ENCODE measurements at regions not wholly inside any gene's neighbourhood (a gene's known extent, or its start where the extent isn't known, plus 50 kb on each side); places are given as distances from the start of the nearest gene placed in this dataset.

- no peak overlapping the region for H3K4me3 ChIP-seq (ENCODE audit: low read depth, low read length)
- TF ChIP-seq, protein P1, sequence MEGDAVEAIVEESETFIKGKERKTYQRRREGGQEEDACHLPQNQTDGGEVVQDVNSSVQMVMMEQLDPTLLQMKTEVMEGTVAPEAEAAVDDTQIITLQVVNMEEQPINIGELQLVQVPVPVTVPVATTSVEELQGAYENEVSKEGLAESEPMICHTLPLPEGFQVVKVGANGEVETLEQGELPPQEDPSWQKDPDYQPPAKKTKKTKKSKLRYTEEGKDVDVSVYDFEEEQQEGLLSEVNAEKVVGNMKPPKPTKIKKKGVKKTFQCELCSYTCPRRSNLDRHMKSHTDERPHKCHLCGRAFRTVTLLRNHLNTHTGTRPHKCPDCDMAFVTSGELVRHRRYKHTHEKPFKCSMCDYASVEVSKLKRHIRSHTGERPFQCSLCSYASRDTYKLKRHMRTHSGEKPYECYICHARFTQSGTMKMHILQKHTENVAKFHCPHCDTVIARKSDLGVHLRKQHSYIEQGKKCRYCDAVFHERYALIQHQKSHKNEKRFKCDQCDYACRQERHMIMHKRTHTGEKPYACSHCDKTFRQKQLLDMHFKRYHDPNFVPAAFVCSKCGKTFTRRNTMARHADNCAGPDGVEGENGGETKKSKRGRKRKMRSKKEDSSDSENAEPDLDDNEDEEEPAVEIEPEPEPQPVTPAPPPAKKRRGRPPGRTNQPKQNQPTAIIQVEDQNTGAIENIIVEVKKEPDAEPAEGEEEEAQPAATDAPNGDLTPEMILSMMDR (conservative IDR thresholded peaks at IDR 0.05; ENCODE audit: low read depth, low read length), result no peak
- no peak for DNase-seq (ENCODE audit: low read depth)
Observed at GRCh38 chr5:94045839-94046782, 304.7 kb upstream of the POU5F2 start.

DNA sequence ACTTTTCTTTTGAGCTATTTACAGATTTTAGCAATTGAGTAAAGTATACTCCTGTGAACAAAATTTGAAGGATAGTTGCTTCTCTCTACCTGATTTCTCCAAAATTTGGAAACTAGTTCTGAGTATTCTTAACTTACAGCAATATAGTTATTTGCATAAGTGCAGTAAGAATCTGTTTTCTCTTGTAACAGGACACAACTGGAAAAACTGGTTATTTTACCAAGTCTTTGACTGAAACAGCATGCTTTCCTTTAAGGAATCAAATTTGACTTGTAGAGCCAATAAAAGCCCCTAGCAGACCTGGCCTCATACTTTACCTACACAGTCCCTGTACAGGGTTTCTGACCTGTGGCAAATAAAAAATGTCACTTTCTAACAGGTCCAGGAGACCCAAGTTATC is 301.9 kb upstream of the POU5F2 start:
- no peak overlapping the region for H3K4me3 ChIP-seq (ENCODE audit: low read depth, low read length)
- no peak for DNase-seq (ENCODE audit: low read depth)
- TF ChIP-seq, protein P1 (conservative IDR thresholded peaks at IDR 0.05; ENCODE audit: low read depth, low read length), result no peak

DNA sequence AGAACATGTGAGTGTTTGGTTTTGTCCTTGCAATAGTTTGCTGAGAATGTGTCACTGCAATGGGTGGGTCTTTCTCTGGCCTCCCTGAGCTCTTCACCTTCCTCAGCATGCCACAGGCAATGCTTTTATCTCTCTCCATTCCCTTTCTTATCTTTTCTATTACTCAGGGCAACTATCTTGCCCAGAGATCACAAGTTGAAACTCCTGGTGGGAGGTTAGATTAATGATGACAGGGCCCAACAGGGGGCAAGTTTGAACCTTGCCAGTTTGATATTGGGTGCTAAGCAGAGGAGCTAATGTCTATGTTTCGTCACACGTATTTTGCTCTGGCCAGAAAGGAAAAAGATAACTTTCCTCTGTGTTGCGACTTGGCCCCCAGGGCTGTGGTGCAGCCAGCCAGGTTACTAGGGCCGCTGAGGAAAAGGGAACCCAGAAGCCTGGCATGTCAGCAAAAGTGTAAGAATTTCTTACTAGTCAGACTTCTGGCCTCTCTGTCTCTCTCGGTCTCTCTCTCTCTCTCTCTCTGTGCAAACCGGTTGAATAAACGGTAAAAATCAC is 299.3 kb upstream of the POU5F2 start:
- no peak overlapping the region for H3K4me3 ChIP-seq (ENCODE audit: low read depth, low read length)
- TF ChIP-seq, protein P1 (conservative IDR thresholded peaks at IDR 0.05; ENCODE audit: low read depth, low read length), result no peak

GRCh38 chr5:94039101-94039500 is 297.7 kb upstream of the POU5F2 start:
- no peak for DNase-seq (ENCODE audit: low read depth)
- no peak overlapping the region for H3K4me3 ChIP-seq (ENCODE audit: low read depth, low read length)
- TF ChIP-seq, protein P1 (conservative IDR thresholded peaks at IDR 0.05; ENCODE audit: low read depth, low read length), result no peak

More for the DNA sequence above, 299.3 kb upstream of the POU5F2 start:
- no peak for DNase-seq (ENCODE audit: low read depth)

GRCh38 chr5:94031631-94032030 is 290.2 kb upstream of the POU5F2 start:
- no peak for DNase-seq (ENCODE audit: low read depth)
- TF ChIP-seq, protein P1 (conservative IDR thresholded peaks at IDR 0.05; ENCODE audit: low read depth, low read length), result no peak
- no peak overlapping the region for H3K4me3 ChIP-seq (ENCODE audit: low read depth, low read length)

GRCh38 chr5:94028001-94028400 is 286.6 kb upstream of the POU5F2 start:
- H3K4me3 ChIP-seq (ENCODE audit: low read depth, low read length), result no peak overlapping the region
- TF ChIP-seq, protein P1 (conservative IDR thresholded peaks at IDR 0.05; ENCODE audit: low read depth, low read length), result no peak
- DNase-seq (ENCODE audit: low read depth), result no peak

All from epithelial cell of proximal tubule (primary cell).